Dedifferentiated amniotic fluid mesenchymal stem cell (primary cell): ENCODE measurements at regions not wholly inside any gene's neighbourhood (a gene's known extent, or its start where the extent isn't known, plus 50 kb on each side); places are given as distances from the start of the nearest gene placed in this dataset.

ENCODE experiments used
- DNase-seq: peaks from one replicate; pipeline ENCODE4 v3.0.0-alpha.2; 2016; ENCODE audit errors: extremely low spot score

DNA sequence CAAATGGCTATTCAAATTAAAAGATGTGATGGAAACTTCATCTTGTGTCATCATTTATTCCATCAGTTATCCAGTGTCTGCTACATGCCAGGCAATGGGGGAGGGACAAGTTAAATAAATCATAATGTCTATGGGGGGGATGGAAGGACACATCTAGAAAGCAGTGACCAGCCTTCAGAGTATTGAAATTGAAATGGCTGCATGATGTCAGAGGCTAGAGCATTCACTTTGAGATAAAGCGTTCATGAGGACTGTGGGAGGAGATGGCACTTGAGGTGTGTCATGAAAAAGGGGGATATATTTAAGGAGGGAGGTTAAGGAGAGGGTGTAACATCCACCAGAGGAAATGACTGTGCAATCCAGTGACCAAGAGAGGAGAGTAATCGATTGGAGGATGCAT lies 50.6 kb downstream of the SLIT2 start:
- no peak for DNase-seq

DNA sequence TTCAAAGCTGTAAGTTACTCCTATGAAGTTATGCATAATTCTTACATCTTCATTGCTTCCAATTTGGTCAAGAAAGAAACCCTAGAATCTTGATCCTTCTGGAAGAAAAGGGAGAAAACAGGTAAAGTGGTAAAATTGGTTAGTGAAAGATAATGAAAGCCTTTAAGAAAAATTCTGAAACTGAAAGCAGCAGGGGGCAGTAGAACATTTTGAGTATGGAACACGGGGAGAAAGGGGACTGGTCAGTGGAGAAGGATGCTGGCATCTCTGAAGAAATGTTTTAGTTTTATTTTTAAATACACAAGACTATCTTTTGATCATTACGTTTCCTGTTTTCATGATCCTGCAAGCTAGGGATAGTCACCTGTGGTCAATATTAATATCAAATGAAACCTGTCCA lies 54.3 kb downstream of the SLIT2 start:
- peak; percentile 72 for DNase-seq

DNA sequence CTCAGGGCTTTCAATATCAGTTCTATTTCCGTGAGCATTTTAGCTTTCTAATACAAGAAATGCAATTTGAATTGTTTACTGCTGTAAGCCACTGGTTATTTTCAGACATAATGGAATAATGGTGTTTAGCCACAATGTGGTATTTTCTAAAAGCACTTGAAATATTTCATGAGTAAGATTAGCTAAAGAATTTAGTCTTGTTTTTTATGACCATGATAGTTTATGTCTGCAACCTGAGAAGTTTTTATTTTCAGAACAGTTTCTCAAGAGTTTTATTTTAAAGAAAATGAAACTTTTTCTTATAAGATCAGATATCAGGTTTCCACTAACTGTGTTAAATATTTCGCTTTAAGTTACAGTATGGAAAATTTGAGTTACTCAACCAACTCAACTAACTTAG lies 60.2 kb downstream of the SLIT2 start:
- DNase-seq, result peak; percentile 76

DNA sequence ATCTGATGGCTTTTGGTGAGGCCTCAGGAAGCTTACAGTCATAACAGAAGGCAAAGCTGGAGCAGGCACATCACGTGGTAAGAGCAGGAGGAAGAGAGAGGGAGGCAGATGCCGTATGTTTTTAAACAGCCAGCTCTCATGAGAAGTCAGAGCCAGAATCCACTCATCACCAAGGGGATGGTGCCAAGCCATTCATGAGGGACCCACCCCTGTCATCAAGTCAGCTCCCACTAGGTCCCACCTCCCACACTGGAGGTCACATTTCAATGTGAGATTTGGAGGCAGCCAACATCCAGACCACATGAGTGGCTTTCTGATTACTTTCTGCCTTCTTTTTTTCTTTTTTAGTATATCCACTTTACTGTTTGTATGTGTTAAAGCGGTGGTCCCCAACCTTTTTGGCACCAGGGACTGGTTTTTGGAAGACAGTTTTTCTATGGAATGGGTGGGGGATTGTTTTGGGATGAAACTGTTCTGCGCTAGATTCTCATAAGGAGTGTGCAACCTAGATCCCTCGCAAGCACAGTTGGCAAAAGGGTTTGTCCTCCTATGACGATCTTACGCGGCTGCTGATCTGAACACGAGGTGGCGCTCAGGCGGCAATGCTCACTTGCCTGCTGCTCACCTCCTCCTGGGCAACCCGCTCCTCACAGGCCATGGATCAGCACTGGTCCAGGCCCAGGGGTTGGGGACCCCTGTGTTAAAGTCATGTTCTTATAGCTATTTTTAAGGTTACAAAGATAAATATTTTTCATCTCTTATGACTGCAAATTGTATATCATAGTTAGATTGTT lies 61.7 kb downstream of the SLIT2 start:
- DNase-seq, result no peak

DNA sequence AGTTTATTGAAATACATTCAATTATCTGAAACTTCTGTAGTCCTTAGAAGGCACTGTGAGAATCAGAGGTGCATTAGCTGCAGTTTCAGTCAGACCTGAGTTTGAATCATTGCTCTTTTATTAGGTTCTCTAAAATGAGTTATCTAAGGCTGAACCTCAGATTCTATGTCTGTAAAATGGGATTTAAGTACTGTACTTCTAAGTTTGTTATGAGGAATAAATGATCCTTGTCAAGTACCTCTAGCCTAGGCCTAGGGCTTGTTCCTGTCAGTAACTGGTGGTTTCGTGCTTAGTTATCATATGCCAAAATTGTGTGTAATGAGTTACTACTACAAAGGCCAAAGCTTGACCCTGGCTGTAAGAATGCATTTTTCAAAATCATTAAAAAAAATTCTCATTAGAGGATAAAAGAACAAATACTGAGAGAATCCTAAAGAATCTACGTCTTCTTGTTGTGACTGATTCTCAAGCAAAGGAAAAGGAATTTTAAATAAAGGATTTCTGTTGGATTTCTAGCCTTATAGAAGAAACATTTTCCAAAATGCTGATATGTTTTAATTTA lies 65.8 kb downstream of the SLIT2 start:
- DNase-seq, result no peak

DNA sequence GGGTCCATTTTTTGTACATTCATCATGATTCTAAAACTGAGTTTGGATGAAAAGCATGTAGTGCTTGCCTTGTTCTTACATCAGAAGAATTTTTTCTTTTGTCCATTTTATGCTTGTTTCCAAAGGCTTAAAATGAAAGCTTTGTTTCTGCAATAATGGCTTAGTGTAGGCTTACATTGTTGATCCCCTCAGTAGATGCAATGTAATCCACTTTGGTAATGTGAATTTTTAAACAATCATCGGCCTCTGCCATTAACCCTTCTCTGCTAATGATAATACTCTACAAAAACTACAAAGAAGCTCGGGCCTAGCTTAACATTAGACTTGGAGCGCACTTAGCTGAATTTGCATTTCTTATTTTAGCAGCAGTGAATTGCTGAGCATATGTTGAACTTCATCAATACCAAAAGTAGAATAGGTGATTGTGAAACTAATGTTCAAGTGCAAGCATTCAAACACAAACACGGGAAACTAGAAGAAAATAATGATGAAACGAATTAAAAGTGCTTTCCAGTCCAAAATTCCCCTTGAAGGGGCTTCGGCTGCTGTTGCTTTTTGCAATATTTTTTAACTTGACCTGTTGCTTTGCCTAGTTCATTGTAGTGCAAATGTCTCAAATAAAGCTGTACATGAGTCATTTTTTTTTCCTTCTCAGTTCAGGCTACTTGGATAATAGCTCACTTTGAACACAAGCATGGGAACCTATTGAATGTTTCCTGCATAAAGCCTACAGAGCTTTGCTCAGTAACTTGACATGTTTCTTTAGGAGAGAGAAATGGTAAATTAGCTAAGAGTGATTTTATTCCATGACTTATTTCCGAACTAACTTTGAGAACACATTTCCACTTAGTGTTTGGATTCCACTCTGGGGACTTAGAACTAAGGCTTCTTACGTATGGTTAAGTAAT lies 66.5 kb downstream of the SLIT2 start:
- DNase-seq, result peak; percentile 84

DNA sequence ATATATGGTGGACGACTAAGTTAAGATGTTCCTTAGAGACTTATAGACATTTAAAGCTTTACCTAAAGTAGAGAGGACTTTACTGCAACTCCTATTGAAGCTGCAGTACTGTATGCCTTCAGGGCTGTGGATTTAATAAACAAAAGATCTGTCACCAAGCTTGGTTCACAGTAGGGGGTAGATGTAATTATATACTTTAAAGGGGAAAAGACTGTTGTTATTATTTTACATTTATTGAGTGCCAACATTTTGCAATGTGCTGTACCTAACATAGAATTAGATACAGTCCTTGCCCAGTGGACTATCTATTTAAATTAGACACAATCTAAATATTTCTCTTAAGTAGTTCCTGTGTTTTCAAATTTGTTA lies 67.2 kb downstream of the SLIT2 start:
- no peak for DNase-seq

DNA sequence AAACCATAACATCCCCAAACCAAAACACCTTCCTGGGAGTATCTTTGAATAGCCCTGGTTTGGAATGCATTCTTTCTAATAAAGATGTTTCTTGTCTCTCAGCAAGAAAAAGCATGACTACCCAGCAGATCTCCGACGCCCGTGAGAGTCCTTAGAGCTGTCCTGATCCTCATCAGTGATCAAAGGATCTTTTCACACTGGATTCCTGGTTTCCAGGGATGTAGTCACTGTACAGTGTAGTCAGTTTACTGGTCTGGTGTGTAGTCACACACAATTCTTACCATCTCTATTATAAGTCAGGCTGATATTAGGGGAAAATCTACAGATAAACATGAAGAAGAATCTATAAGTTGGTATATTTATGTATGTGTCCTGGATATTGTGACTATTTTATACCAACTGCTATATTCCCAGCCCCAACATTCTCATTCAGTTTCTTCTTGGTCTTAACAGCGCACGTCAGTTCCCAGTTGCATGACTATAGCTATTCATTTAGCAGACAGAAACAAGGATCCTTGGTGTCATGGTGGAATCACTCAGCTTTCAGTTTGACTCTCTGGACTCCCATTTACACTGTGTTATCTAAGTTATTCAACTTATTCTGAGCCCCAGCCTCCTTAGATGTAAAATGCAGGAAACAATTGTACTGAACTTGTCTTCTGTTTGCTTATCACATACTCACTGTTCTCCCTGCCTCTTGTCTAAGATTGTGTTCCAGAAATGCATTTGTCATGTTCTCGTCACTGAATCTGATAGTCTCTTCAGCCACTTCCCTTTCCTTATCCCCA lies 68.3 kb downstream of the SLIT2 start:
- no peak for DNase-seq

DNA sequence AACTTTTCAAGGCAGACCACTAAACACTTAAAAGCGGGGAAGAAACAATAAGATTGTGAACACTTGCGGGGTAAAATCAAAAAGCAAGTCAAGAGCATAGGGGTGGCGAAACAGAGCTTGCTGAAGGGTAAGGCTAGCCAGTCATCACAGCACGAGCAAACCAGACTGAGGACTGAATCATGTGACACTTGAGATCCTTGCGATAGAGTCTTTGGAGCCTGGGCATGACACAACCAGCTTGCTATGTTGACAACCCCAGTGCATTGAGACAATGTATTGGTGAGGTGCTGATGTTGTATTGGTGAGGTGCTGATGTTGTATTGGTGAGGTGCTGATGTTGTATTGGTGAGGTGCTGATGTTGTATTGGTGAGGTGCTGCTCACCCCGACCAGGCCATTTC lies 72.3 kb downstream of the SLIT2 start:
- no peak for DNase-seq

DNA sequence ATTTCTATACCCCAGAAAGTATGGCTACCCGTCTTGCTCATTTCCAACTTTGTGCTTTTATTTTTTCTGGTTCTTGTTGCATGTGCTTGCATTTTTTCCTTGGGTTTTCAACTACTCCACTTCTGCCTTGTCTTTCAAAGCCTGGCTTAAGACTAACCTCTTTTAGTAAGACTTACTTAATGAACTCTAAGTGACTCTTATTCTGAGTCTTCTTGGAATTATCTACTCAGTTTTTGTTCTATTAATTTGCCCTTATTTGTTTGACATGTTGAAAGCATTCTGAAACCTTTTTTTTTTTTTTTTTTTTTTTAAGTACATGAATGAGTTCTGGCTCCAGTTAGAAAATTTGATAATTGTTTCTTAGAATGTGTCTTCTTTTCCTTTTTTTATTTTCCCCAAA lies 74.8 kb downstream of the SLIT2 start:
- no peak for DNase-seq

DNA sequence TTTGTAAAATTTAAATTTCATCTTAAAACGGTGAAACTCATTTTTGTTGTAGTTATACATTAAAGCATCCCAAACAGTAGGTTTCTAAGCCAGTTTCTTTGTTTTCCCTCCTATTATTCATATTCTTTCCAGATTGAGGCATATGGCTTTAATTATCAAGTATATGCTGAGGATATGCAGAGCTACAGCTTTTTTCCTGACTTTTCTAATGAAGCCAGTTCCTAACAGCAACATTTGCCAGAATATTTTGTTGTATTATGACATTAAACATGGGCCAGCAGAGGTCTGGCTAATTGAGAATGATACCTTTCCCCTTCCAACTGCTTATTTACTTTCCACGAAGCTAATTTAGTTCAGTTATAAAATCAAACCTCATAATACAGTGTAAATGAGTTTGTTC lies 75.3 kb downstream of the SLIT2 start:
- peak; percentile 47 for DNase-seq

DNA sequence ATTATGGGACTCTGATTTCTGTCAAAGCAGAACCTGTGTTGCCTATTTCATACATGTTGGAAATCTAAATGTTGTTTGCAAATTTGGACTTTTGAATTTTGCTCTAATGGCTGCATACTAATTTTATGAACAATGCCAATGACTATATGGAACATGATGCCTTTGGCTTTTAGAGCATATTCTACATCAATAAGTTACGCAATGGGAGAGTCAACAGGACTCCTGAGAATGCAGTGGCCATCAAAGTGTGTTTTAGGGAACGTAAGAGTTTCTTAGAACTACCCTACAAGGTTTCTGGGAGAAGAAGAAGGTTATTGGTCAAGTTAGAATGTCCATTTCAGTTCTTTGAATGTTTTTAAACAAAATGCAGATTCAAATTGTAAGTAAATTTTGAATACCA lies 76.1 kb downstream of the SLIT2 start:
- no peak for DNase-seq

DNA sequence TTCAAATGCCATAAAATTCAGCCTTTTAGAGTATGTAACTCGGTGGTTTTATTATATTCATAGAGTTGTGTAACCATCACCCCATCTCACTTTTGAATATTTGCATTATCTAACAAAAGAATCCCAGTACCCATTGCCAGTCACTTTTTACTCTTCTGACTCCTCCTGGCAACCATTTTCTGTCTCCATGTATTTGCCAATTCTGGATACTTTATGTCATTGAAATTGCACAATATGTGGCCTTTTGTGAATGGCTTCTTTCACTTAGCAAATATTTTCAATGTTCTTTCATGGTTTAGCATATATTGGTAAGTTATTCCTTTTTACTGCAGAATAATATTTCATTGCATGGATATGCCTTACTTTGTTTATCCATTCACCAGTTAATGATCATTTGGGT lies 79.9 kb downstream of the SLIT2 start:
- no peak for DNase-seq

DNA sequence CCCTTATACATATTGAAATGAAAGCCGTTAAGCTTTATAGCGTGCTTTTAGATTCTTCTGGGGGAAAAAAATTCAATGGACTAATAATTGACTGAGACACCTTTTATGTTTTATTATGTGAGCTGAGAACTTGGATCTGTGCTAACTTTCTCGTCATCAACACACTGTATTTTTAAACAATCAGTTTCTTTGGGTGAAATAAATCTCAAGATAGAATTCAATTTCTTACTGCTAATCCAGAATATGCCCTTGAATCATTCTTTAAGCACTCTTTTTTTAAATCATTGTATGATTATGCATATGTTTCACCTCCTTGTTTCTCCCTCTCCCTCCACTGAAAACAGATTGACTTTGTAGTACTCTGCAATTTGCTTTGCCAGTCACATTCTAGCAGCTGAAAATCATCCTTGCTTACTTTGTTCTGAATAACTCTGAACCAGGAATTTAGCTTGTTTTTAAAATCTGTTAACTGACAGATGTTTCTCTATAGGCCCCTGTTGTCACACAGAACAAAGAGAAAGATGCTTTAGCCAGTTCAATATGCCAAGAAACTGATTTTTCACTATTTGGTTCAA lies 81.5 kb downstream of the SLIT2 start:
- DNase-seq, result no peak

DNA sequence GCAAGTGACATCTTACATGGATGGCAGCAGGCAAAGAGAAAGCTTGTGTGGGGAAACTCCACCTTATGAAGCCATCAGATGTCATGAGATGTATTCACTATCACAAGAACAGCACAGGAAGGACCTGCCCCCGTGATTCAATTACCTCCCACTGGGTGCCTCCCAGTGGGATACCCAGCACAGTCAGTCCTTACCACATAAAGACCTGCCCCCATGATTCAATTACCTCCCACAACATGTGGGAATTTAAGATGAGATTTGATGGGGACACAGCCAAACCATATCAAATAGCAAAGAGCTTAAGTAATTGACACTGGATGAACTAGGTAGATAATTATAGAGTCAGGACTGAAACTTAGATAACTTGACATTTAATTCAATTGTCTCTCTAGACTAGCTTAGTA lies 85.6 kb downstream of the SLIT2 start:
- DNase-seq, result no peak

DNA sequence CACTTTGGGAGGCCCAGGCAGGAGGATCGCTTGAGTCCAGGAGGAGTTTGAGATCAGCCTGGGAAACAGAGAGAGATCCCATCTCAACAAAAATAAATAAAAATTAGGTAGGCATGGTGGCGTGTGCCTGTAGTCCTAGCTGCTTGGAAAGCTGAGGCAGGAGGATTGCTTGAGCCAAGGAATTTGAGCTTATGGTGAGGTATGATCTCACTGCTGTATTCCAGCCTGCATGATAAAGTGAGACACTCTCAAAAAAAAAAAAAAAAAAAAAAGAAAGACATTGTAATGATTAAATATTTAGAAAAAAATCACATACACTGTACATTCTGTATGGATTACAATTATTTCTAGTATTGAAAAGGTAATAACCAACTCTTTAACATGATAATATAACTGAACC lies 87.1 kb downstream of the SLIT2 start:
- no peak for DNase-seq

DNA sequence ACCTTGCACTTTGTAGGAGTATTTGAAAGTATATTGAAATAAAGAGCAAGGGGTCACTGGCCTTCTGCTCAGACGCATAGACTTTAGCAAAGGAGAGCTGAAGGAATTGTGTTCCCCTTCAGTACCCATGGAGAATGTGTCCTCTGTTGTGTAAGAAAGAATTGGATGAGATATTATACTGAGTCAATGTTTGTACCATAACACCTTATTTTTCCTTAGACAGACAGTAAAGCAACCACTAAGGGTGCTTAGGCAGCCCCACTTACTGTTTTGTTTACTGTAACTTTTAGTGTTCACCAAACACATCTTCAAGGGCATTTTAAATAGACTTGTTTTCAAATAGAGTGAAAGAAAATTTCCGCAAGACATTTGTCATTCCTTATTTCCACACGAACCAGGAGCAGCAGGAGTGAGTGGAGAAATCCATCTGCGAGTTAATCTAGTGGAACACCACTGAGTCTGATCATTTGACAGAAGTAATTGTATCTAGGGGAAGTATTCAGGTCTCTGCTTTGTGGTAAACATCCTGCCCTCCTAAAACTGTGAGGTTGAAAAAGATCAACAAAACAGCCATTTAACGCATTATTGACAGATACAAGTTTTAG lies 89.5 kb downstream of the SLIT2 start:
- DNase-seq, result no peak

DNA sequence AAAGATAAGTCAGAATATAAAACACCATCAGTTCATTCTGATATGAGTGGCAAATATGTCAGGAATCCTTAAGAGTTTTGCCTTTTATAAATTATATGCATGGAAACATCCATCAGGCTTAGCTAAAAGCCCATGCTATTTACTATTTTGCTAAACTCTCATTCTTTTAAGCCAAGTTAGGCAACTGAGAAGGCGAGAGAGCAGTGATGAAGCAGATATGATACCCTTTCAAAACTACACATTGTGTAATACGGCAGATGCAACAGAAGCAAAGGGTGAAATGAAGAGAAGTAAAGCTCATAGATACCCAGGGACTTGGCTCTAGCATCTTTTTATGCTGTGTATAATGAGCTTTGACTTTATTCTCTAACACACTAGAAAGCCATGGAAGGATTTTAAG lies 95.8 kb downstream of the SLIT2 start:
- no peak for DNase-seq

DNA sequence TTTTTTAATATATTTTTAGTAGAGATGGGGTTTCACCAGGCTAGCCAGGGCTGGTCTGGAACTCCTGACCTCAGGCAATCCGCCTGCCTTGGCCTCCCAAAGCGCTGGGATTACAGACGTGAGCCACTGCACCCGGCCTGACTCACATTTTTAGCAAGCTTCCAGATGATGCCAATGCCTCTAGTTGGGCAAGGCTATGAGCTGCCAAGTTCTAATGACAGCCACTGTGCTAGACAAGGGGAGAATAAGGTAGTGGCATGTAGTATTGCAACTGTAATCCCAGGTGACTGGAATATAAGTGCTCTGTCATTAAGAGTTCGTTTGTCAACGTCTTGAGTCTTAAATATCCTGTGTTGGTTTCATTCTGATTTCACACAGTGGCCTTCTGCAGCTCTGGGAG lies 96.7 kb downstream of the SLIT2 start:
- DNase-seq, result no peak

DNA sequence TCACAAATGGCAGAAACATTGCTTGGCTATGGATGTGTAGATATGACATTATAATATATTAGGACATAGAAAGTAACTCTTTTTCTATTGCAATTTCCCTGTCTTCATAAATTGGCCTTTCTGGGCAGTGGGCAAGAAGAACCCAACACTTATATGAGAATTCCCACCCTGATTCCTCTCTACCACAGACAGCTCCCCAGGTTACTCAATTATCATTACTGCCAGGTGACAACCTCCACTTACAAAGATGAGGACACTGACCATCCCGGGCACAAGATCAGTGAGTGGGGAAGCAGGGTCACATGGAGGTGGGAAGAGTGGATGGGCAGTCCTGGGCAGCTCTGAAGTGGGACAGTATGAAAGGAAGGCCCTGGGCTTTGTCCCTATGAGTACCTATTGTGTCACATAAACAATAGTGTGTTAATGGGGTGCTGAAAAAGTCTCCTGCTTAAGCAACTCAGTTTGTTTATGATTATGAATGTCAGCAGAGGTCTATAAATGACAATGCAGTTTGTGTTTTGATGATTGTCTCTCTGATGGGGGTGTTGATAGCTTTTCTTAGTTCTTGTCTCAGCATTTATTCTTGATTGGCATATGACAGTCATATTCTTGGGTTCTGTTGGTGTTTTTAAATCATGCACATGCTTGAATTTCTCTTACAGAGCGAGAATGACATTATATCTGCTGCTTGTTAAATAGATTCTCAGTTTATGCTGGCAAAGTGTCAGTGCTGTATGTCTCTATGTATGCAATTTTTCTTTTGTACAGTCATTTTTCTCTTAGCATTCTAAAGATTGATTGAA lies 99.9 kb downstream of the SLIT2 start:
- no peak for DNase-seq

DNA sequence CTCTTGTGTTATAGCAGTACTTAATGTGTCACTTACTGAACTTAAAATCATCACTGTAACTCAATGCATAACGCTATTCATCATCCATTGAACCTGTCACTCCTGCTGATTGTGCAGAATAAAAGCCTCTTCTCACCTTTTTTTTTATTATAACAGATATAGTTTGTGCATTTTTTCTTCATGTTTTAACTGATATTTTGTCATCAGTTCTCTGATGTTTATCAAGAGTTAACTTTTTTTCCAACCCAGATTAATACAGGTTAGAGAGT lies 100.4 kb downstream of the SLIT2 start:
- no peak for DNase-seq
